ENCODE measurements at regions not wholly inside any gene's neighbourhood (a gene's known extent, or its start where the extent isn't known, plus 50 kb on each side); places are given as distances from the start of the nearest gene placed in this dataset.

- H4K20me1 ChIP-seq (ENCODE audit: low read depth): no peaks in the 10 kb centered on the region
- Mint-ChIP-seq H3K27me3 (ENCODE audit: insufficient read depth, low read depth) (peaks cover 4% of the 10 kb centered on the region), H3K27ac (no peak overlapping the region), H3K36me3 (no peaks in the 10 kb centered on the region), H3K4me3 (no peak overlapping the region), H3K4me1 (no peaks in the 10 kb centered on the region), H3K9me3 (no peaks in the 10 kb centered on the region)
- H3K9ac ChIP-seq: no peak overlapping the region
- no peak overlapping the region for H3K4me2 ChIP-seq
- no peaks in the 10 kb centered on the region for H3K4me1 ChIP-seq
- TF ChIP-seq CTCF (IDR thresholded peaks at IDR 0.05) (no peak), EZH2 (IDR thresholded peaks at IDR 0.05) (no peak), EZH2phosphoT487 (IDR thresholded peaks at IDR 0.05) (no peak)
- H3K9me3 ChIP-seq (ENCODE audit: low read depth): no peaks in the 10 kb centered on the region
- H3K4me3 ChIP-seq: no peak overlapping the region
- no peak overlapping the region for H3K27ac ChIP-seq
- H3F3A ChIP-seq (ENCODE audit: low read depth): peaks cover 18% of the 10 kb centered on the region
- DNase-seq (ENCODE audit: low spot score): no peak
- H3K79me2 ChIP-seq (ENCODE audit: low read depth): no peaks in the 10 kb centered on the region
- H3K27me3 ChIP-seq: no peaks in the 10 kb centered on the region
- no peaks in the 10 kb centered on the region for H3K36me3 ChIP-seq
- no peak overlapping the region for H2AFZ ChIP-seq (replicated peaks)
These were observed 356.6 kb upstream of the KCNH8 start for GRCh38 chr3:18791752-18792151.

DNA sequence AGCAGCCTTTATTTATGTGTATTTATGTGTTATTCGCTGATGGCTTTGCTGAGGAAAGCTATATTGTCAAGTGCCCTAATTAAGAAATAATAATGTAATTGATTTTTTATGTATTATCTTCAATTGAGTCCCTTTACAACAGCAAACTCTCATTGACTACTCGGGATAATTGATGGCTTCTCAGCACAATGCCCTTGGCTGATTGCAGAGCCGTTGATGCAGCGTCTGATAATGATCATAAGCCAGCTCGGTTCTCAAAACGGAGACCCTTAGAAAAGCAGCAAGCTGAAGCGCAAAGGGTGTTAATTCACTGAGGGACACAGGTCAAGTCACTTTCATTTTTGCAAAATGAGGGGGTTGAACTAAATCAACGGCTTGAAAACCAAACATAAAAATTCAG lies 357.1 kb upstream of the KCNH8 start:
- no peak overlapping the region for H2AFZ ChIP-seq (replicated peaks)
- TF ChIP-seq EZH2phosphoT487 (IDR thresholded peaks at IDR 0.05): no peak
- no peaks in the 10 kb centered on the region for H4K20me1 ChIP-seq (ENCODE audit: low read depth)
- Mint-ChIP-seq H3K27ac (no peak overlapping the region), H3K36me3 (no peaks in the 10 kb centered on the region), H3K4me3 (no peak overlapping the region), H3K4me1 (no peaks in the 10 kb centered on the region), H3K9me3 (no peaks in the 10 kb centered on the region), H3K27me3 (ENCODE audit: insufficient read depth, low read depth) (peaks cover 4% of the 10 kb centered on the region)
- DNase-seq (ENCODE audit: low spot score): no peak
- H3K36me3 ChIP-seq: no peaks in the 10 kb centered on the region
- no peaks in the 10 kb centered on the region for H3K9me3 ChIP-seq (ENCODE audit: low read depth)
- no peak overlapping the region for H3K4me3 ChIP-seq
- H3F3A ChIP-seq (ENCODE audit: low read depth): peaks cover 18% of the 10 kb centered on the region
- no peaks in the 10 kb centered on the region for H3K27me3 ChIP-seq
- H3K79me2 ChIP-seq (ENCODE audit: low read depth): no peaks in the 10 kb centered on the region
- H3K4me2 ChIP-seq: no peak overlapping the region
- H3K9ac ChIP-seq: no peak overlapping the region
- no peak overlapping the region for H3K27ac ChIP-seq
- H3K4me1 ChIP-seq: no peaks in the 10 kb centered on the region

GRCh38 chr3:18790384-18790783 lies 357.9 kb upstream of the KCNH8 start:
- TF ChIP-seq EZH2phosphoT487 (IDR thresholded peaks at IDR 0.05) (no peak), CTCF (IDR thresholded peaks at IDR 0.05) (no peak), EZH2 (IDR thresholded peaks at IDR 0.05) (no peak)
- Mint-ChIP-seq H3K9me3 (no peaks in the 10 kb centered on the region), H3K4me3 (no peak overlapping the region), H3K27ac (no peak overlapping the region), H3K27me3 (ENCODE audit: insufficient read depth, low read depth) (peaks cover 4% of the 10 kb centered on the region), H3K36me3 (no peaks in the 10 kb centered on the region), H3K4me1 (no peaks in the 10 kb centered on the region)
- peaks cover 18% of the 10 kb centered on the region for H3F3A ChIP-seq (ENCODE audit: low read depth)
- no peak overlapping the region for H3K9ac ChIP-seq
- no peak for DNase-seq (ENCODE audit: low spot score)
- H3K36me3 ChIP-seq: no peaks in the 10 kb centered on the region
- no peaks in the 10 kb centered on the region for H3K4me1 ChIP-seq
- no peak overlapping the region for H3K27ac ChIP-seq
- H4K20me1 ChIP-seq (ENCODE audit: low read depth): no peaks in the 10 kb centered on the region
- H3K4me2 ChIP-seq: no peak overlapping the region
- H2AFZ ChIP-seq (replicated peaks): no peak overlapping the region
- H3K4me3 ChIP-seq: no peak overlapping the region
- no peaks in the 10 kb centered on the region for H3K27me3 ChIP-seq
- no peaks in the 10 kb centered on the region for H3K9me3 ChIP-seq (ENCODE audit: low read depth)
- H3K79me2 ChIP-seq (ENCODE audit: low read depth): no peaks in the 10 kb centered on the region

- no peaks in the 10 kb centered on the region for H3K79me2 ChIP-seq (ENCODE audit: low read depth)
- H3K27ac ChIP-seq: no peak overlapping the region
- no peaks in the 10 kb centered on the region for H3K4me1 ChIP-seq
- H3K4me2 ChIP-seq: no peak overlapping the region
- TF ChIP-seq EZH2 (IDR thresholded peaks at IDR 0.05) (no peak), EZH2phosphoT487 (IDR thresholded peaks at IDR 0.05) (no peak), CTCF (IDR thresholded peaks at IDR 0.05) (no peak)
- Mint-ChIP-seq H3K27me3 (ENCODE audit: insufficient read depth, low read depth) (peaks cover 4% of the 10 kb centered on the region), H3K27ac (no peak overlapping the region), H3K4me1 (no peaks in the 10 kb centered on the region), H3K36me3 (no peaks in the 10 kb centered on the region), H3K9me3 (no peaks in the 10 kb centered on the region), H3K4me3 (no peak overlapping the region)
- H3K4me3 ChIP-seq: no peak overlapping the region
- no peaks in the 10 kb centered on the region for H4K20me1 ChIP-seq (ENCODE audit: low read depth)
- no peaks in the 10 kb centered on the region for H3K9me3 ChIP-seq (ENCODE audit: low read depth)
- DNase-seq (ENCODE audit: low spot score): no peak
- H3K27me3 ChIP-seq: no peaks in the 10 kb centered on the region
- H3F3A ChIP-seq (ENCODE audit: low read depth): peaks cover 18% of the 10 kb centered on the region
- no peaks in the 10 kb centered on the region for H3K36me3 ChIP-seq
- no peak overlapping the region for H2AFZ ChIP-seq (replicated peaks)
- H3K9ac ChIP-seq: no peak overlapping the region
These were observed 358.6 kb upstream of the KCNH8 start for GRCh38 chr3:18789734-18790133.

Data from neural progenitor cell (in vitro differentiated cells).